ENCODE measurements at regions not wholly inside any gene's neighbourhood (a gene's known extent, or its start where the extent isn't known, plus 50 kb on each side); places are given as distances from the start of the nearest gene placed in this dataset.
"Not testable (repeated sequence)": the region's sequence is repeated elsewhere in the genome, so short reads cannot be mapped to it uniquely, and the experiment has no call there.

- intact Hi-C loops (cut with micrococcal nuclease) = no loop called here
- no peaks in the 10 kb centered on the region for H3K27me3 Mint-ChIP-seq (ENCODE audit: low read depth)
- no peak overlapping the region for H3K27ac Mint-ChIP-seq
- no peaks in the 10 kb centered on the region for H3K9me3 Mint-ChIP-seq
- H3K36me3 Mint-ChIP-seq (ENCODE audit: low read depth) = no peaks in the 10 kb centered on the region
- no peak overlapping the region for H3K4me3 Mint-ChIP-seq (ENCODE audit: low read depth)
- H3K4me1 Mint-ChIP-seq (ENCODE audit: low read depth) = no peaks in the 10 kb centered on the region
- no peak for DNase-seq (ENCODE audit: low spot score)
Observed at GRCh38 chr17:70499067-70499786, 329.9 kb downstream of the KCNJ2 start.

- Mint-ChIP-seq H3K27ac (no peak overlapping the region), H3K36me3 (ENCODE audit: low read depth) (no peaks in the 10 kb centered on the region), H3K4me3 (ENCODE audit: low read depth) (no peak overlapping the region), H3K4me1 (ENCODE audit: low read depth) (no peaks in the 10 kb centered on the region), H3K27me3 (ENCODE audit: low read depth) (no peaks in the 10 kb centered on the region), H3K9me3 (no peaks in the 10 kb centered on the region)
- no peak for DNase-seq (ENCODE audit: low spot score)
- intact Hi-C loops (cut with micrococcal nuclease) = no loop called here
Observed at GRCh38 chr17:70503449-70503848, 334.1 kb downstream of the KCNJ2 start.

GRCh38 chr17:70510288-70510687 lies 341.0 kb downstream of the KCNJ2 start:
- no peaks in the 10 kb centered on the region for H3K27me3 Mint-ChIP-seq (ENCODE audit: low read depth)
- no peaks in the 10 kb centered on the region for H3K9me3 Mint-ChIP-seq
- no peaks in the 10 kb centered on the region for H3K4me1 Mint-ChIP-seq (ENCODE audit: low read depth)

GRCh38 chr17:70517816-70518215 lies 348.5 kb downstream of the KCNJ2 start:
- intact Hi-C loops (cut with micrococcal nuclease) = no loop called here
- Mint-ChIP-seq H3K4me1 (ENCODE audit: low read depth) (no peaks in the 10 kb centered on the region), H3K27me3 (ENCODE audit: low read depth) (no peaks in the 10 kb centered on the region), H3K4me3 (ENCODE audit: low read depth) (no peak overlapping the region), H3K27ac (no peak overlapping the region), H3K9me3 (no peaks in the 10 kb centered on the region), H3K36me3 (ENCODE audit: low read depth) (no peaks in the 10 kb centered on the region)
- DNase-seq (ENCODE audit: low spot score) = no peak

More at GRCh38 chr17:70510288-70510687, 341.0 kb downstream of the KCNJ2 start:
- Mint-ChIP-seq H3K27ac (no peak overlapping the region), H3K4me3 (ENCODE audit: low read depth) (no peak overlapping the region), H3K36me3 (ENCODE audit: low read depth) (no peaks in the 10 kb centered on the region)
- DNase-seq (ENCODE audit: low spot score) = no peak
- intact Hi-C loops (cut with micrococcal nuclease) = no loop called here

DNA sequence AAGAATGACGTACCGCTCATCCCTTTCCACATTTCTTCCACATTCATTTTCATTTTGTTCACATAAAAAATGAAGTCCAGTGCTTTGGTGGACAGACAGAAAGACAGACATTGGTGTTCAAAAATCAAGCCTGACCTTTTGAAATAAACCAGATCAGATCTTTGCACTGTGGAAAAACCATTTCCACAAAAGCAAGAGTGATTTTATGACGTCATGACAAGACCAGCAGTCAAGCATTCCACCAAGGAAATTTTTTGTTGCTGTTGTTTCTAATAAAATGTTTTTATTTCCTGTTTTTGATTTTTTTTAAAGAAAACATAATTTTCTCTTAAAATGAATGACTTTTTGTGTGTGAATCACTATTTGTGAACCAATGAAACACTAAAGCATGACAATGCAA lies 350.0 kb downstream of the KCNJ2 start:
- no peak for DNase-seq (ENCODE audit: low spot score)
- Mint-ChIP-seq H3K36me3 (ENCODE audit: low read depth) (no peaks in the 10 kb centered on the region), H3K9me3 (no peaks in the 10 kb centered on the region), H3K27ac (no peak overlapping the region), H3K4me3 (ENCODE audit: low read depth) (no peak overlapping the region), H3K4me1 (ENCODE audit: low read depth) (no peaks in the 10 kb centered on the region), H3K27me3 (ENCODE audit: low read depth) (no peaks in the 10 kb centered on the region)
- intact Hi-C loops (cut with micrococcal nuclease) = no loop called here

DNA sequence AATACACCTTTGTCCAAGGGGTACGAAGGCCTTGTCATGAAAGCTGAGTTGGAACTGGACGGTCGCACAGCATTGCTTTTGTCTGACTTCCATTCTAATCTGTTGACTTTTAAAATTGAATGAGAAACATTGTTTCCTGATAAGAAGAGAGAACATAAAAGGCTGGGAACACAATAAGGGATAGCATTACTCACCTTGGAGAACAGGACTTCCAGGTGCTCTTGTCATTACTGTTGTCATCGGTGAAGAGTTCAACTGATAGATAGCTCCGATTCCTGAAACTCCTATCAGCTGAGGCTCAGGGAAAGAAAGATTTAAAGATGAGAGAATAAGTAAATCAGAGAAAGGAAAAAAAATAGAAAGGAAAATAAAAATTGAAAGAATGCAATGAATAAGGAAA lies 351.1 kb downstream of the KCNJ2 start:
- intact Hi-C loops (cut with micrococcal nuclease) = no loop called here
- no peaks in the 10 kb centered on the region for H3K36me3 Mint-ChIP-seq (ENCODE audit: low read depth)
- no peaks in the 10 kb centered on the region for H3K9me3 Mint-ChIP-seq
- no peaks in the 10 kb centered on the region for H3K4me1 Mint-ChIP-seq (ENCODE audit: low read depth)
- H3K27me3 Mint-ChIP-seq (ENCODE audit: low read depth) = no peaks in the 10 kb centered on the region
- no peak for DNase-seq (ENCODE audit: low spot score)
- H3K27ac Mint-ChIP-seq = no peak overlapping the region
- no peak overlapping the region for H3K4me3 Mint-ChIP-seq (ENCODE audit: low read depth)

GRCh38 chr17:70520956-70521355 lies 351.6 kb downstream of the KCNJ2 start:
- Mint-ChIP-seq H3K4me1 (ENCODE audit: low read depth) (no peaks in the 10 kb centered on the region), H3K36me3 (ENCODE audit: low read depth) (no peaks in the 10 kb centered on the region), H3K9me3 (no peaks in the 10 kb centered on the region), H3K27ac (no peak overlapping the region), H3K4me3 (ENCODE audit: low read depth) (no peak overlapping the region), H3K27me3 (ENCODE audit: low read depth) (no peaks in the 10 kb centered on the region)
- intact Hi-C loops (cut with micrococcal nuclease) = no loop called here
- no peak for DNase-seq (ENCODE audit: low spot score)

DNA sequence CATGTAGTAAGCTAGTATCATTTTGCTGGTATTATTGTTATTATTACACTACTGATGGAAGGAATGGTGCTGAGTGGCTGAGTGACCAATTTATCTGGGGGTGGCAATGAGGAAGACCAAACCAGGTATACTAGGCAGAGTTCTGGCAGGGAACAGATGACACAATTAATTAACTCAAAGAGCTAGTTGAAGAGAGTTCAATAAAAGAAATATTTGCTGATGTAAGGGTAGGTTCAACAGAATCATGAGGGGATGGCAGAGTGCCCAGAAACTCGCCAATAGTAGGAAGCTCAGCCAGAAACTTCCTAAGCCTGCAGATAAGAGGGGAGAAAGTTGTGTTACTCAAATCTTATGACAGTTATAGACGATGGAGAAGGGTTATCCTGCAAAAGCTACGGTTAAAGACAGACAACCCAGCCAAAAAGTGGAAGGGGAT lies 352.5 kb downstream of the KCNJ2 start:
- intact Hi-C loops (cut with micrococcal nuclease) = no loop called here
- Mint-ChIP-seq H3K36me3 (ENCODE audit: low read depth) (no peaks in the 10 kb centered on the region), H3K4me3 (ENCODE audit: low read depth) (no peak overlapping the region), H3K4me1 (ENCODE audit: low read depth) (no peaks in the 10 kb centered on the region), H3K27ac (no peak overlapping the region), H3K9me3 (no peaks in the 10 kb centered on the region), H3K27me3 (ENCODE audit: low read depth) (no peaks in the 10 kb centered on the region)
- no peak for DNase-seq (ENCODE audit: low spot score)

DNA sequence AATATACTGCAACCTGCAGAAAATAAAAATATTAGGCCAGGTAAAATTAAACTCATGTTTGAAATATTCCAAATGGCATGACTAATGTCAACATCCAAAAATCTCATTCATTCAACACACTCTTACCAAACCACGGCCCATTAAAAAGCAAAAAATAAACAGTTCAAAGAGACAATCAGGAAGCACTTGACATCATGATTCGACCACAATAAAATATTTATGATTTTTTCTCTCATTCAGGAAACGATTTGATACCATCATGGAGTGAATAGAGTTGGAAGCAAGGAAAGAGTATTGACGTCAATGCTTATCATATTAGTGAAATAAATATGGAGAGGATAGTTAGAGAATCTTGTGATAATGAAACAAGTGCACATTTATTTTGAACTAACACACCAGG lies 354.1 kb downstream of the KCNJ2 start:
- Mint-ChIP-seq H3K9me3 (no peaks in the 10 kb centered on the region), H3K4me3 (ENCODE audit: low read depth) (no peak overlapping the region), H3K27ac (no peak overlapping the region), H3K27me3 (ENCODE audit: low read depth) (no peaks in the 10 kb centered on the region), H3K4me1 (ENCODE audit: low read depth) (no peaks in the 10 kb centered on the region), H3K36me3 (ENCODE audit: low read depth) (no peaks in the 10 kb centered on the region)
- intact Hi-C loops (cut with micrococcal nuclease) = no loop called here
- no peak for DNase-seq (ENCODE audit: low spot score)

DNA sequence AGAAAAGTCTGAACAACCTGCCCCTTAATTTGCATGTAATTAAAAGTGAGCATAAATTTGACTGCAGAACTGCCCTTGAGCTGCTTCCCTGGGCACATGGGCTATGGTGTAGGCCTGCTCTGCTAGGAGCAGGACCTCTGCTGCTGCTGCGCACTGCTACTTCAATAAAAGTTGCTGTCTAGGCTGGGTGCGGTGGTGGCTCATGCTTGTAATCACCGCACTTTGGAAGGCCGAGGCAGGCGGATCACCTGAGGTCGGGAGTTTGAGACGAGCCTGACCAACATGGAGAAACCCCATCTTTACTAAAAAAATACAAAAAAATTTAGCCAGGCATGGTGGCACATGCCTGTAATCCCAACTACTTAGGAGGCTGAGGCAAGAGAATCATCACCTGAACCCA lies 355.7 kb downstream of the KCNJ2 start:
- H3K36me3 Mint-ChIP-seq (ENCODE audit: low read depth); H3K4me3 Mint-ChIP-seq (ENCODE audit: low read depth); H3K4me1 Mint-ChIP-seq (ENCODE audit: low read depth); H3K27ac Mint-ChIP-seq; H3K27me3 Mint-ChIP-seq (ENCODE audit: low read depth); H3K9me3 Mint-ChIP-seq; DNase-seq (ENCODE audit: low spot score); intact Hi-C loops (cut with micrococcal nuclease): not testable (repeated sequence)

DNA sequence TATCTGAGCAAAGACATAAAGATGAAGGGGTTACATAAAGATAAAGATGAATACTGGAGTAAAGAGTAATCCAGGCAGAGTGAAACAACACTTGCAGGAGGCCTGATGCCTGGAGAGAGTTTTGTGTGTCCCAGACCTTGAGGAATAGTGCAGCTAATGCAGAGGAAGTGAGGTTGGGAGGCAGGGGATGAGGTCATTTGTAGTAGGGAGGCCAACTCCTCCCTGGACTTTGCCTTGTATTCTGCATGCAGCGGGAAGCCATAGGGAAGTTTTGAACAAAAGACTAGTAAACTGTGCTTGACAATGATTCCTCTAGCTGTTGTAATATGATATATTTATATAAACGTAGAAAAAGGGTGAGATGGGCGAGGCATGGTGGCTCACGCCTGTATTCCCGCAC lies 356.6 kb downstream of the KCNJ2 start:
- DNase-seq (ENCODE audit: low spot score) = no peak
- H3K4me3 Mint-ChIP-seq (ENCODE audit: low read depth) = no peak overlapping the region
- H3K27ac Mint-ChIP-seq = no peak overlapping the region
- H3K27me3 Mint-ChIP-seq (ENCODE audit: low read depth) = no peaks in the 10 kb centered on the region
- no peaks in the 10 kb centered on the region for H3K4me1 Mint-ChIP-seq (ENCODE audit: low read depth)
- no peaks in the 10 kb centered on the region for H3K36me3 Mint-ChIP-seq (ENCODE audit: low read depth)
- H3K9me3 Mint-ChIP-seq = no peaks in the 10 kb centered on the region
- intact Hi-C loops (cut with micrococcal nuclease) = no loop called here

DNA sequence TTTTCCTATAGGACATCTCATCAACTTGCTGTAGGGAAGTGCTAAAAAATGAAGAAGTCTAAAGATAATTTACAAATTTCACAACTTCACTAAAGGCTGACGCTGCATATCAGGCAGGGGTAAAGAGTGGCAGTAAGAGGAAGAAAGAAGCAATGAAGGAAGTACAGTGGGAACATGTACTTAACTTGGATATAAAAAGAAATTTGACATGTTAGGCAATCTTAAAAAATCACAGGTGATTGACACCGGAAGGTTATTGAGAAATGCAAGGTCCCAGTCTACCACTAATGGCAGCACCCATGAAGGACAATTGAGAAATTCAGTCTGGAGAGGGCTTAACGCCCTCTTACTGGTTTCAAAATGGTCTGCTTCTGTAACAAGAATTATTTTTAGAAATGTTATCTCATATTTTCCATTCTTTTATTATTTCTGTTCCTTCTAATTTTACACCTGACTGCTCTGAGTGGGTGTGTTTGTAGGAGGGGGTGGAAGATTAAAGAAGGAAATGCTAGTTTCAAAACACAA lies 358.1 kb downstream of the KCNJ2 start:
- Mint-ChIP-seq H3K27ac (no peak overlapping the region), H3K4me3 (ENCODE audit: low read depth) (no peak overlapping the region), H3K4me1 (ENCODE audit: low read depth) (no peaks in the 10 kb centered on the region), H3K27me3 (ENCODE audit: low read depth) (no peaks in the 10 kb centered on the region), H3K36me3 (ENCODE audit: low read depth) (no peaks in the 10 kb centered on the region), H3K9me3 (no peaks in the 10 kb centered on the region)
- intact Hi-C loops (cut with micrococcal nuclease) = no loop called here
- no peak for DNase-seq (ENCODE audit: low spot score)

DNA sequence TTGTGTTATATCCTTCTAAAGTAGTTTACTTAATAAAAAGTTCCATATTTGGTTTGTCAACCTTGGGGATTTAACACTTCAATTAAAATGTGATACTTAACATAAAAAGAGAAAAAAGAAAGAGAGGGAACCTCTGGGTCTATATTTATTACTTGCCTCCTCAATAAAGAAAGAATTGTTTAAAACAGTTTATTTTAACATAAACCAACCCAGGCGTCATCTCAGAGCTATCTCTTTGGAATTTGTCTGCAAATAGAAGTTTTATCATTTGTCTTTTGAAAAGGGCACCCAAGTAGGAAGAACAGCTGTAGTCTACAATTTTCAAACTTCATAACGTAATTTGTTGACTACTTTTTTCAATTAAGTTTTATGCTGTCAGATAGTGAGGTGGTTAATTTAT lies 364.1 kb downstream of the KCNJ2 start:
- Mint-ChIP-seq H3K36me3 (ENCODE audit: low read depth) (no peaks in the 10 kb centered on the region), H3K27ac (no peak overlapping the region), H3K4me3 (ENCODE audit: low read depth) (no peak overlapping the region), H3K4me1 (ENCODE audit: low read depth) (no peaks in the 10 kb centered on the region), H3K9me3 (no peaks in the 10 kb centered on the region), H3K27me3 (ENCODE audit: low read depth) (no peaks in the 10 kb centered on the region)
- intact Hi-C loops (cut with micrococcal nuclease) = no loop called here
- DNase-seq (ENCODE audit: low spot score) = no peak

- Mint-ChIP-seq H3K4me3 (ENCODE audit: low read depth) (no peak overlapping the region), H3K4me1 (ENCODE audit: low read depth) (no peaks in the 10 kb centered on the region), H3K36me3 (ENCODE audit: low read depth) (no peaks in the 10 kb centered on the region), H3K9me3 (no peaks in the 10 kb centered on the region), H3K27ac (no peak overlapping the region), H3K27me3 (ENCODE audit: low read depth) (no peaks in the 10 kb centered on the region)
- DNase-seq (ENCODE audit: low spot score) = no peak
- intact Hi-C loops (cut with micrococcal nuclease) = no loop called here
Observed at GRCh38 chr17:70535986-70536385, 366.7 kb downstream of the KCNJ2 start.

All from activated T-helper 2 cell treated with anti-CD3 and anti-CD28 coated beads, Interferon-gamma antibody, Interleukin-2, Interleukin-4, amounts not matched to agents 10 μg/mL and 5 μg/mL and 100 μg/mL, durations not matched to agents 14 hours and 24 hours and 36 hours (primary cell).